PC-9 (cell line): ENCODE measurements at regions not wholly inside any gene's neighbourhood (a gene's known extent, or its start where the extent isn't known, plus 50 kb on each side); places are given as distances from the start of the nearest gene placed in this dataset.

Source experiments
- BruUV-seq: library from RNA; stranded (reverse); fragments of 400-500 nt; replicated peaks from 2 replicates; lab custom pipeline; 2021; lab: Mats Ljungman, UMichigan
- CTCF ChIA-PET: fragments of 300-600 bp; sonication (Branson Sonifier 250); formaldehyde crosslinking; loops from one replicate; lab custom pipeline; 2022; ENCODE audit warnings: antibody characterized with exemption; lab: Charles Lee
- POLR2A ChIA-PET: fragments of 300-600 bp; sonication (Branson Sonifier 250); formaldehyde crosslinking; loops from one replicate; lab custom pipeline; 2022; ENCODE audit warnings: antibody characterized with exemption; ENCODE audit not compliant: unreplicated experiment; lab: Charles Lee
- DNase-seq, 2 experiments: peaks; one replicate each; pipeline versions ENCODE4 v3.0.0 to v3.0.0-alpha.2; 2015 to 2022; ENCODE audit warnings: mixed read lengths in 1 of 2
- H2AFZ ChIP-seq: fragments of 200-600 bp; sonication (generic); 2 replicates; pipeline ENCODE4 v1.8.1; 2017; ENCODE audit warnings: antibody characterized with exemption
- H3F3A ChIP-seq: fragments of 200-600 bp; sonication (generic); 2 replicates; pipeline ENCODE4 v1.8.1; 2017; ENCODE audit warnings: antibody characterized with exemption, mild to moderate bottlenecking, low read depth; ENCODE audit not compliant: insufficient read depth
- H3K27ac ChIP-seq: fragments of 200-600 bp; sonication (generic); 2 replicates; pipeline ENCODE4 v1.6.1; 2016; ENCODE audit warnings: mixed run types
- H3K27me3 ChIP-seq: fragments of 200-600 bp; sonication (generic); 2 replicates; pipeline ENCODE4 v1.6.1; 2016; ENCODE audit warnings: low read depth, mixed run types; ENCODE audit not compliant: insufficient read depth
- H3K36me3 ChIP-seq: fragments of 200-600 bp; sonication (generic); 2 replicates; pipeline ENCODE4 v1.6.1; 2016; ENCODE audit warnings: low read depth, mixed run types
- H3K4me1 ChIP-seq: fragments of 200-600 bp; sonication (generic); replicated peaks from 2 replicates; pipeline ENCODE4 v1.6.1; 2016; ENCODE audit warnings: mixed run types; ENCODE audit not compliant: insufficient read depth
- H3K4me2 ChIP-seq: fragments of 200-600 bp; sonication (generic); 2 replicates; pipeline ENCODE4 v1.6.1; 2017; ENCODE audit warnings: mixed run types
- H3K4me3 ChIP-seq: fragments of 200-600 bp; sonication (generic); 2 replicates; pipeline ENCODE4 v1.6.1; 2016; ENCODE audit warnings: mixed run types
- H3K79me2 ChIP-seq: fragments of 200-600 bp; sonication (generic); 2 replicates; pipeline ENCODE4 v1.6.1; 2017; ENCODE audit warnings: low read depth, mixed run types
- H3K9me2 ChIP-seq: fragments of 200-600 bp; sonication (generic); 2 replicates; pipeline ENCODE4 v1.8.1; 2017; ENCODE audit warnings: mild to moderate bottlenecking; ENCODE audit not compliant: insufficient read depth
- H3K9me3 ChIP-seq: fragments of 200-600 bp; sonication (generic); 2 replicates; pipeline ENCODE4 v1.8.1; 2016; ENCODE audit warnings: low read depth; ENCODE audit not compliant: insufficient read depth
- H4K20me1 ChIP-seq: fragments of 200-600 bp; sonication (generic); 2 replicates; pipeline ENCODE4 v1.8.1; 2017; ENCODE audit not compliant: insufficient read depth
- CTCF ChIP-seq: fragments of 200-600 bp; sonication (generic); conservative IDR thresholded peaks from 2 replicates; pipeline ENCODE4 v1.6.1; 2017; ENCODE audit warnings: mixed run types, antibody characterized with exemption, mild to moderate bottlenecking, moderate library complexity
- EZH2 ChIP-seq: fragments of 200-600 bp; sonication (generic); IDR thresholded peaks from 2 replicates; pipeline ENCODE4 v1.8.0; 2017; ENCODE audit warnings: antibody characterized with exemption, low read depth
- intact Hi-C: fragments of 100-400 bp; cut with micrococcal nuclease; formaldehyde crosslinking; loops from one replicate; pipeline ENCODE4 v1.10.0; 2022; ENCODE audit not compliant: unreplicated experiment

- Histone ChIP-seq H3K9me3 (peaks cover 17% of the 10 kb centered on the region), H3F3A (no peaks in the 10 kb centered on the region), H3K4me3 (no peak overlapping the region), H3K27me3 (no peaks in the 10 kb centered on the region), H3K27ac (no peak overlapping the region), H3K4me2 (no peak overlapping the region), H3K9me2 (no peaks in the 10 kb centered on the region), H4K20me1 (no peaks in the 10 kb centered on the region), H3K4me1 (no peaks in the 10 kb centered on the region), H3K36me3 (no peaks in the 10 kb centered on the region), H3K79me2 (no peaks in the 10 kb centered on the region), H2AFZ (no peak overlapping the region)
- TF ChIP-seq CTCF (no peak), EZH2 (no peak)
- no peak for DNase-seq
- no TSS peak for BruUV-seq
- intact Hi-C loops, result no loop called here
- POLR2A ChIA-PET, result no interaction called here
- CTCF ChIA-PET, result no interaction called here
Observed at GRCh38 chr3:120544361-120544760, 51.8 kb upstream of the NDUFB4 start.

DNA sequence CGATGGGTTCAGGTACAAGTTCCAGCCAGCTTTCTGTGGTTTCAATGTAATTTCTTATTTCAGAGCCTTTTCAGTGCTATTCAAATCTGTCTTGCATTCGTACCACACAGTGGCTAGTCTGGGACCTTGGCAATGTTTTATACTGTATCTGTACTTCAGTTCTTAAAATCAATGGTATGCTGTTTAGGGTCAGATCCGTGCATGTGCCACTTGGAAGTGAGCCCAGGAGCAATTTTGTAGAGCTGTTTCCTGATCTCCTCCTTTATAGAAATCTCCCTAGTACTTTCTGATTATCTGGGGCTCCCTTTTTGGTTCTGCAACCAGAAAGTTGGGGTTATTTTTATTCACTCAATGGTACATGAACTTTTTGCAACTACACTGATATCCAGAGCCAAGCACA lies 59.5 kb upstream of the NDUFB4 start:
- Histone ChIP-seq H2AFZ (no peak overlapping the region), H3K9me2 (no peaks in the 10 kb centered on the region), H3K27ac (no peak overlapping the region), H3K79me2 (no peaks in the 10 kb centered on the region), H3K36me3 (no peaks in the 10 kb centered on the region), H4K20me1 (no peaks in the 10 kb centered on the region), H3K4me1 (no peaks in the 10 kb centered on the region), H3K9me3 (peaks cover 16% of the 10 kb centered on the region), H3K27me3 (no peaks in the 10 kb centered on the region), H3K4me2 (no peak overlapping the region), H3F3A (no peaks in the 10 kb centered on the region), H3K4me3 (no peak overlapping the region)
- BruUV-seq, result no TSS peak
- CTCF ChIA-PET, result no interaction called here
- intact Hi-C loops, result no loop called here
- TF ChIP-seq EZH2, result no peak
- TF ChIP-seq CTCF, result no peak
- POLR2A ChIA-PET, result interaction anchor here (0.5 kb wide), 1 partner anchor 180 kb away, joined by 4 read pairs; no protein-coding TSS in a partner anchor
- DNase-seq, result no peak

GRCh38 chr3:120532969-120533368 lies 63.2 kb upstream of the NDUFB4 start:
- H3F3A ChIP-seq, result no peaks in the 10 kb centered on the region
- H3K4me1 ChIP-seq, result no peaks in the 10 kb centered on the region
- H3K36me3 ChIP-seq, result no peaks in the 10 kb centered on the region
- intact Hi-C loops, result no loop called here
- H3K9me2 ChIP-seq, result no peaks in the 10 kb centered on the region
- H3K27ac ChIP-seq, result no peak overlapping the region
- POLR2A ChIA-PET, result no interaction called here
- no peak overlapping the region for H3K4me3 ChIP-seq
- no peaks in the 10 kb centered on the region for H4K20me1 ChIP-seq
- no peak for DNase-seq
- peaks cover 10% of the 10 kb centered on the region; the same call in 1 of the 2 replicates for H3K9me3 ChIP-seq
- no peak overlapping the region for H2AFZ ChIP-seq
- H3K27me3 ChIP-seq, result no peaks in the 10 kb centered on the region
- CTCF ChIA-PET, result no interaction called here
- no peak for TF ChIP-seq EZH2
- TF ChIP-seq CTCF, result no peak
- no peak overlapping the region for H3K4me2 ChIP-seq
- BruUV-seq, result no TSS peak
- H3K79me2 ChIP-seq, result no peaks in the 10 kb centered on the region
